ENCODE measurements at regions not wholly inside any gene's neighbourhood (a gene's known extent, or its start where the extent isn't known, plus 50 kb on each side); places are given as distances from the start of the nearest gene placed in this dataset.

GRCh38 chr11:42098075-42098474 is 638.6 kb upstream of the LRRC4C start:
- no peak overlapping the region for H3K9ac ChIP-seq (ENCODE audit: low read depth, low read length)
- no peaks in the 10 kb centered on the region for H3K36me3 ChIP-seq (ENCODE audit: insufficient read depth, low read length)
- H3K4me1 ChIP-seq (ENCODE audit: insufficient read depth, low read length), result no peaks in the 10 kb centered on the region
- peaks cover 6% of the 10 kb centered on the region; the same call in 1 of the 2 replicates for H3K9me3 ChIP-seq (ENCODE audit: control insufficient read depth, insufficient read depth, low read length)

DNA sequence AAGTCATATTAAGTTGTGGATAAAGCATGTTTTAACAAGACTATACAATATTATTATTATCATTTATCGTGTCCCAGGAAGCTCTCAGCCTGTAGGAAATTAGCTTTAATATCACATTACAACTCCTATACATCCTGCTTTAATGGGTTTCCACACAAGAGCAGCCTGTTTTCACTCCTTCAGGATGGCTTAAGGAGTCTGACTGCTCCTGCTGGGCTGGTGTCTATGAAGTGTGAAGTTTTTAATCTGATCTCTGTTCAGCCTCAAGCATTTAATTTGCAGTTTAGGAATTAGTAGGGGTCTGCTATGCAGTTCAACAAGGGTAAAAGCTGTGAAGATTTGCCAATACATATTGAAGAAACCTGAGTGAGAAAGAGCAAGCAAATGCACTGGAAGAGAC is 653.4 kb upstream of the LRRC4C start:
- no peaks in the 10 kb centered on the region for H3K36me3 ChIP-seq (ENCODE audit: insufficient read depth, low read length)
- H3K4me1 ChIP-seq (ENCODE audit: insufficient read depth, low read length), result no peaks in the 10 kb centered on the region
- H3K9me3 ChIP-seq (ENCODE audit: control insufficient read depth, insufficient read depth, low read length), result no peaks in the 10 kb centered on the region
- no peak overlapping the region for H3K9ac ChIP-seq (ENCODE audit: low read depth, low read length)

GRCh38 chr11:42114927-42115326 is 655.5 kb upstream of the LRRC4C start:
- no peaks in the 10 kb centered on the region for H3K4me1 ChIP-seq (ENCODE audit: insufficient read depth, low read length)
- H3K9ac ChIP-seq (ENCODE audit: low read depth, low read length), result no peak overlapping the region
- H3K9me3 ChIP-seq (ENCODE audit: control insufficient read depth, insufficient read depth, low read length), result no peaks in the 10 kb centered on the region

GRCh38 chr11:42138454-42138853 is 679.0 kb upstream of the LRRC4C start:
- Histone ChIP-seq H3K4me1 (ENCODE audit: insufficient read depth, low read length) (no peaks in the 10 kb centered on the region), H3K9ac (ENCODE audit: low read depth, low read length) (no peak overlapping the region), H3K9me3 (ENCODE audit: control insufficient read depth, insufficient read depth, low read length) (no peaks in the 10 kb centered on the region), H3K36me3 (ENCODE audit: insufficient read depth, low read length) (no peaks in the 10 kb centered on the region)

More at GRCh38 chr11:42114927-42115326, 655.5 kb upstream of the LRRC4C start:
- H3K36me3 ChIP-seq (ENCODE audit: insufficient read depth, low read length), result no peaks in the 10 kb centered on the region

- no peak overlapping the region for H3K9ac ChIP-seq (ENCODE audit: low read depth, low read length)
- H3K9me3 ChIP-seq (ENCODE audit: control insufficient read depth, insufficient read depth, low read length), result no peaks in the 10 kb centered on the region; the same call in none of the 2 replicates
- no peaks in the 10 kb centered on the region for H3K4me1 ChIP-seq (ENCODE audit: insufficient read depth, low read length)
- H3K36me3 ChIP-seq (ENCODE audit: insufficient read depth, low read length), result no peaks in the 10 kb centered on the region
Measured at GRCh38 chr11:42145311-42145710, 685.9 kb upstream of the LRRC4C start.

DNA sequence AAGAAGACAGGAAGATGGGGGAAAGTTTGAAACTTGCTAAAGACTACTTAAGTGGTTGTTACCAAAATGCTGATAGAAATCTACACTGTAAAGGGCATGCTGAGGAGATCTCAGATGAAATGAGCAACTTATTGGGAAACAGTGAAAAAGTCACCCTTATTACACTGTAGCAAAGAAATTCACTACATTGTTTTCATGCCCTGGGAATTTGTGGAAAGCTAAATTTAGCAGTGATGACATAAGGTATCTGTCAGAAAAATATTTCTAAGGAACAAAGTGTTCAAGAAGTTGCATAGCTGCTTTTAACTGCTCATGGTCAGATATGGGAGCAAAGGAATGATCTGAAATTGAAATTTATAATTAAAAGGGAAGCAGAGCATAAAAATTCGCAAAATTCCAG is 702.4 kb upstream of the LRRC4C start:
- Histone ChIP-seq H3K9ac (ENCODE audit: low read depth, low read length) (no peak overlapping the region), H3K36me3 (ENCODE audit: insufficient read depth, low read length) (no peaks in the 10 kb centered on the region), H3K9me3 (ENCODE audit: control insufficient read depth, insufficient read depth, low read length) (no peaks in the 10 kb centered on the region), H3K4me1 (ENCODE audit: insufficient read depth, low read length) (no peaks in the 10 kb centered on the region)

DNA sequence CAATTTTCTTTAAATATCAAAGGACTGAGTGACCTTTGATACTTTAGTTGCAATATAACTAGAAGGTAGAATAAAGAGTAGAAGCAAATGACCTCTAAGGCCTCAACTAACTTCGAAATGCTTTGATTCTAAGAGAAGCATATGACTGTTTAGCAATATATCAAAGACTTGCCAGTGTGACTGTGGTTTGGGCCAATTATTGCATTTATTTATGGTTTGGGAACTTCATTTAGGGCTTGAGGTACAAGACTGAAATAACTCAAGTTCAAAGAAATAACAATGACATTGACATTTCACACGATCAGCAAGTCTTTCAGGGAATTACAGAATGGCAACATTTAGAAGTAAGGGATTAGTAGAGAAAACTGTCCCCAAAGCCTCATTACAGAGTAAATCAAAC is 709.7 kb upstream of the LRRC4C start:
- H3K9ac ChIP-seq (ENCODE audit: low read depth, low read length), result no peak overlapping the region
- H3K36me3 ChIP-seq (ENCODE audit: insufficient read depth, low read length), result no peaks in the 10 kb centered on the region

DNA sequence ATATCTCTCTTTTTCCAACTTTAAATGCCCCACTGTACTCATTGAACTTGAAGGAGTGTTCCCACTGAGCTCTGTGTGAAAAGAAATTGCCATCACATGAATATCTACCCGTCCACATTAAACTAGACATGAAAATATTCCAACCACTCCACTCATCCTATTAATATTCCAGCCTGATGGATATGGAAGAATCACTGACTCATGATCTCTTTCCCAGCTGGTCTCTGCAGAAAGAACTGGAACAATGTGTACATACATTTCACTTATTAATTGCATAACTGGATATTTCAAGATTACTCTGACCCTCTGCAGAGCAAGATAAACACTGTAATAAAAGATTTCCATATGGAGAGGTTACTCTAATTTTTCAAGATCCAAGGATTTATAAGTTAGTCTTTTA is 711.1 kb upstream of the LRRC4C start:
- H3K9me3 ChIP-seq (ENCODE audit: control insufficient read depth, insufficient read depth, low read length), result no peaks in the 10 kb centered on the region
- H3K4me1 ChIP-seq (ENCODE audit: insufficient read depth, low read length), result no peaks in the 10 kb centered on the region
- H3K36me3 ChIP-seq (ENCODE audit: insufficient read depth, low read length), result no peaks in the 10 kb centered on the region
- H3K9ac ChIP-seq (ENCODE audit: low read depth, low read length), result no peak overlapping the region

More for the DNA sequence above, 709.7 kb upstream of the LRRC4C start:
- no peaks in the 10 kb centered on the region for H3K4me1 ChIP-seq (ENCODE audit: insufficient read depth, low read length)
- no peaks in the 10 kb centered on the region for H3K9me3 ChIP-seq (ENCODE audit: control insufficient read depth, insufficient read depth, low read length)

DNA sequence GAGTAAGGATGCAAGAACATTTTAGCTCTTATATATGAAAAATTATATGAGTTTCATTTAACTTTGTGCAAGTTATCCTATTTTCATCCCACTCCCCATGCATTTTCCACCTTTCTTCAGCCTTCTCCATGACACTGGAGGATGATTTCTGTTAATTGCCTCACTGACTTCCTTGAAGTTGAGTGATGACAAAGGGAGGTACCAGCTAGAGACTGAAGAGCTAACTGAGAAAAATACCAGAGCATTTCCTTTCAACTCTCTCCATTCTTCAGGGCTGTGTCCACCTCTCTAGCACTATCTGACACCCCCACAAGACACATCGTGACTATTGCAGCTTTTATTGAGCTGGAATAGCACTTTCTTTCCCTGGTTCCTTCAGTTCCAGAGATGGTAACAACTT is 711.6 kb upstream of the LRRC4C start:
- H3K9me3 ChIP-seq (ENCODE audit: control insufficient read depth, insufficient read depth, low read length), result no peaks in the 10 kb centered on the region
- H3K36me3 ChIP-seq (ENCODE audit: insufficient read depth, low read length), result no peaks in the 10 kb centered on the region
- no peak overlapping the region for H3K9ac ChIP-seq (ENCODE audit: low read depth, low read length)
- H3K4me1 ChIP-seq (ENCODE audit: insufficient read depth, low read length), result no peaks in the 10 kb centered on the region

DNA sequence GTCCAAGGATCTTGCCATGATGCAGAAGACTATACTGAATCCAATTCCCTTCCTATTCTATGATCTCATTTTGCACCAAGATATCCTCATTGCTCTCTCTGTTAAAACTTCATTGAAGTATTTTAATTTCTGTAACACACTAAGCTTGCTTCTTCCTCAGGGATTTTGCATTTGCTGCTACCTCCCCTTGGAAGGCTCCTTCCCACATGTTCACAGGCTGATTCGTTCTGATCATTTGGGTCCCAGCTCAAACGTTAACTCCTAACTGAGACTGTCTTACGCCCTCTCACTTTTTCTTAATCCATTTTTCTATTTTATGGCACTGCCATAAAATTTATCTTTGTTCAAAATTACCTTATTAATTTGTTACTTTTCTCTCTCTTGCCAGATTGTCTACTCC is 713.0 kb upstream of the LRRC4C start:
- no peaks in the 10 kb centered on the region for H3K36me3 ChIP-seq (ENCODE audit: insufficient read depth, low read length)
- H3K9ac ChIP-seq (ENCODE audit: low read depth, low read length), result no peak overlapping the region
- H3K4me1 ChIP-seq (ENCODE audit: insufficient read depth, low read length), result no peaks in the 10 kb centered on the region
- no peaks in the 10 kb centered on the region for H3K9me3 ChIP-seq (ENCODE audit: control insufficient read depth, insufficient read depth, low read length)

- no peaks in the 10 kb centered on the region for H3K9me3 ChIP-seq (ENCODE audit: control insufficient read depth, insufficient read depth, low read length)
- no peak overlapping the region for H3K9ac ChIP-seq (ENCODE audit: low read depth, low read length)
- H3K36me3 ChIP-seq (ENCODE audit: insufficient read depth, low read length), result no peaks in the 10 kb centered on the region
- H3K4me1 ChIP-seq (ENCODE audit: insufficient read depth, low read length), result no peaks in the 10 kb centered on the region
Measured at GRCh38 chr11:42175203-42175602, 715.8 kb upstream of the LRRC4C start.

DNA sequence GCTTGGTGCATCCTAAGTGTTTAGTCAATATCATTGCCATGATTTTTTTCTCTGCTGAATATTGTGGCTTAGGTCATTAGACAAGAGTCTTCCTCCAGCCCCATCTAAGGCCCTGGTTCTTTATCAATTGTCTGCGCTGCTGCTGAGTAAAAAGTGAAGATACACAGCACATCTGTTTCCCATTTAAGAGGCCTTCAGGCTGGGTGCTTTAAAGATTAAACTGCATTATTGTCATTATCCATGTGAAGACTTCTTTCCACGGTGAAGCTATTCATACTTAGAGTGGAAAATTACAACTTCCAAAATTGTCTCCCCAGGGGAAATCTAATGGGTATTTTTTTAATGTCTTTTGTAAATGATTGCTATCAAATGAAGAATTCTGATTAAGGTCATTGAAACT is 719.8 kb upstream of the LRRC4C start:
- no peak overlapping the region for H3K9ac ChIP-seq (ENCODE audit: low read depth, low read length)
- H3K4me1 ChIP-seq (ENCODE audit: insufficient read depth, low read length), result no peaks in the 10 kb centered on the region
- no peaks in the 10 kb centered on the region for H3K36me3 ChIP-seq (ENCODE audit: insufficient read depth, low read length)
- H3K9me3 ChIP-seq (ENCODE audit: control insufficient read depth, insufficient read depth, low read length), result no peaks in the 10 kb centered on the region

- H3K4me1 ChIP-seq (ENCODE audit: insufficient read depth, low read length), result no peaks in the 10 kb centered on the region
- no peaks in the 10 kb centered on the region for H3K9me3 ChIP-seq (ENCODE audit: control insufficient read depth, insufficient read depth, low read length)
- H3K9ac ChIP-seq (ENCODE audit: low read depth, low read length), result no peak overlapping the region
- no peaks in the 10 kb centered on the region for H3K36me3 ChIP-seq (ENCODE audit: insufficient read depth, low read length)
Measured at GRCh38 chr11:42195289-42196013, 736.0 kb upstream of the LRRC4C start.

- Histone ChIP-seq H3K36me3 (ENCODE audit: insufficient read depth, low read length) (no peaks in the 10 kb centered on the region), H3K9ac (ENCODE audit: low read depth, low read length) (no peak overlapping the region), H3K4me1 (ENCODE audit: insufficient read depth, low read length) (no peaks in the 10 kb centered on the region), H3K9me3 (ENCODE audit: control insufficient read depth, insufficient read depth, low read length) (no peaks in the 10 kb centered on the region)
Measured at GRCh38 chr11:42200311-42200710, 740.9 kb upstream of the LRRC4C start.

DNA sequence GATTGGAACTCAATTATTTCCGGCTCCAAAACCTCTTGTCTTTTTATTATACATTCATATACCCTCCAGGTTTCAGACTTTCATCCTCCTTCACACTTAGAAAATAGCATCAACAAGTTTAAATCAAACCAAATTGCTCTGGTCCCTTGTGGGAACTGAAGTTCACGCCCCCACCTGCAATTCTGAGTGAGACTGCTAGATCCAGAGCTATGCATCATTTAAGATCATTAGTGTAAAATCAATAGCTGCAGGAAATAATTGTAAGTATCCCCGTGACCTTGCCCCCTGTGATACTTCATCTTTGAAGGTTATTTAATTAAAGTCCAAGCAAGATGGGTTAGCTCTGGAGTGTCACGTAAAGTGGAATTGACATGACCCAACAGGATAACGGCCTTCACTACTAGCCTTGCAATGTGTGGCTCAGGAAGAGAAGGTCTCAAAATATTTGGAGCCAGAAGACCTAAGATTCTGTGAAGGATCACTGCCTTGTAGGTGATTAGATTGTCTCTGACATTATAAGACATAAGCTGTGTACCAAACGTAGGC is 742.2 kb upstream of the LRRC4C start:
- H3K4me1 ChIP-seq (ENCODE audit: insufficient read depth, low read length), result no peaks in the 10 kb centered on the region
- no peaks in the 10 kb centered on the region for H3K9me3 ChIP-seq (ENCODE audit: control insufficient read depth, insufficient read depth, low read length)
- no peaks in the 10 kb centered on the region for H3K36me3 ChIP-seq (ENCODE audit: insufficient read depth, low read length)
- no peak overlapping the region for H3K9ac ChIP-seq (ENCODE audit: low read depth, low read length)
